Kidney tubule cell (primary cell): ENCODE measurements at regions not wholly inside any gene's neighbourhood (a gene's known extent, or its start where the extent isn't known, plus 50 kb on each side); places are given as distances from the start of the nearest gene placed in this dataset.
"Not testable (repeated sequence)": the region's sequence is repeated elsewhere in the genome, so short reads cannot be mapped to it uniquely, and the experiment has no call there.

Experiments
- DNase-seq: peaks from one replicate; pipeline ENCODE4 v3.0.0-alpha.2; 2018; ENCODE audit warnings: low spot score

DNA sequence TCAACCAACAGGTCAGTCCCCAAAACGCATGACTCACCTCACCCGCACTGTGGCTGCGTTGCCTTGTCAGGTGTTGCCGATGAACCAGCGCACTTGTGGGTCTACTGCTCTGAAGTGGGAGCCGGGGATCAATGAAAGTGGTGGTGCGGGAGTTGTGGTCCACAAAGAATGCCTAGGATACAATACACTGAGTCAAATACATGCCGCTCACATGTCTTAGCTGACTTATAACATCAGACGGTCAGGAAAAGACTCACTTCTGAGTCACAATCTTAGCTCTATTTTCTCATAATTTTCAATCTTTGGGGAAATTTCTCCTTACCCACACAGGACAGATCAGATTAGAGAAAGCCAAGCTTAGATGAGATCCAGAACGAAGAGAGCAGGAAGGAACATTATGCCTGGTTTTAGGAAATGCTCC is 107.1 kb upstream of the STK17B start:
- peak; percentile 72 for DNase-seq

DNA sequence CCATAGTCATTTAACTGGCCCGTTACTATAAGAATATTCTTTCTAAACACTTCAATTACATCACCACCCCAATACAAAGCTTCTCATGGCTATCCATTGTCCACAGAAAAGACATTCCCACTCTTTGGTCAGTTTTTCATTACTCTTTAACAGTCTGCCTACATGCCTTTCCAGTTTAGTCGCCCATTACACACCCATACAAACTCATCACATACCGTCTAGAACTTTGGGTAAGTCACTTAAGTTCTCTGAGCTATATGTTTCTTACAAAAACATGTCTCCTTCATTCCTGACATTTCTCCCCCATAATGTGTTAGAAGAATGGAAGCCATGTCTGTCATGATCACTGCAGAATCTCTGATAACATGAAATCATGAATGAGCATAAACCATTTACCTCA is 108.2 kb upstream of the STK17B start:
- DNase-seq = peak; percentile 89

DNA sequence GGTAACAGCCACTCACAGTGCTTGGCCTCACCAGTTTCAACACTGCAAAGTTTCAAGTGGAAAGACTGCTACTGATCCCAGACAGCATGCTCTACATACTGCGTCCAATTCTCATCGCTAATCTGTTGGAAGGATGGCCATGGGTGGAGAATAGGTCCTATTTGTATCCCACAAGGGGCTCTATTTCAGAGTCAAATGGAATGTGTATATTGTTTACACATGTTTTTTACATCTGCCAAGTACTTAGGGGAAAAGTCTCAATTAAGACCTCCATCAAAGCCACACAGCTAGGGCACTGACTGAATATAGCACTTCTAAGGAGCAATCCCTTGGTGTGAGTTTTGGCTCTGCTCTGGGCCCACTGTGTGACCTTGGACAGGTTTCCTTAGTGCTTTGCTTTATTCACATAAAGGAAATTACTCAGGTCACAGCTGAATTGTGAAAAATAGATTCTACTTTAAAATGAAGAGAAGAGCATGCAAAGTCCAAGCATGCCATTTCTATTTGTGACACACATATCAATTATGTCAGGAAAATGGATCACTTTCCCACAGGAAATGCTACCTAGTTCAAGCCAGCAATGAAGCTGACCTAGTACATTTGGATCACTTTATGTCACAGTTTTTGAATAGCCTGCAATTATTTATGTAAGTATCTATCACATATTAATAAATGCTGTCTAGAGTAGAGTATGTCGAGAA is 112.9 kb upstream of the STK17B start:
- DNase-seq = peak; percentile 36

DNA sequence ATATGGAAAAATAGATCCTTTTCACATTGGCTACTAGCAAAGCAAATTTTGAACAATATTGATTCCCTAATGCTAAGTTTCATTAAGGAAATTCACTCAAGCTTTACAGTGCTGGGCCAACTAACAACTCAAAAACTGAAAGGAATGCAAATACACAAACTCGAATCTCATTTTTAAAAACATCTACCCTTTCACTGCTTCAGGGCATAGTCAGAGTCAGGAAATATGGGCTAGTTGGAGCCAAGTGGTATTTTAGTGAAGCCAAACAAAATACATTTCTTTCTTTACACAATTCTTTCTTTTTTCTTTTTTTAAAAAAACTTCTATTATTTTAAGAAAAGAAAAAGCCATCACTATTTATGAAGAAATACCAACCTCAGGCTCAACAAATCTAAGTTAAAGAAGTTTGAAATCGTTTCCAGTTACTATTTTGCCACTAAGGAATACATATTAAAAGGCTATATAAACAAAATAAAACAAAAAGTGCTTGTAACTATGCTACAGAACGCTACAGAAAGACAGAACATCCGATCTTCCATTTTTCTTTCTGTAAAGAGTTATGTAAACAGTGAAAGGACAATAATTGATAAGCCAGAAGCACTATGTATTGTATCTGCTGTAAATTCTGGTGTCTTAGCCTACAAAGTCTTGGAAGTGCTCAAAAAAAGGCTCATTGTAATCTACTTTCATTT is 113.6 kb upstream of the STK17B start:
- DNase-seq = no peak

DNA sequence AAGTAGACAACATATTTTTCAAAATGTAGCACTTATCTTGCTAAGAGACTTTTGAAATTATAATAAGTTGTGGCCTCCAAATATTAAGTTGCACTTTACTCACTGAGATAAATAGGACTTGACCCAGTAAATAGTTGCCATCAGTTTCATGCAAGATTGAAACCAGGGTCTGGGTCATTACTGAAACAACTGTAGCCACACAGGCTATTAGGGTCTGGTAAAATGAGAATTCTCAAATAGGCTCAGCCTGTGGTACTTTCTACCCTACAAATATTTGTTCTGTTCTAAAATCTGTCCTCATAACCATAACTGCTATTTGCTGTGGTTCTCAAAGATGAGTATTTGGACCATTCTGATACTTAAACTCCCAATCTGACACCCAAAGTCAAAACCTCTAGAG is 115.4 kb upstream of the STK17B start:
- DNase-seq = no peak

DNA sequence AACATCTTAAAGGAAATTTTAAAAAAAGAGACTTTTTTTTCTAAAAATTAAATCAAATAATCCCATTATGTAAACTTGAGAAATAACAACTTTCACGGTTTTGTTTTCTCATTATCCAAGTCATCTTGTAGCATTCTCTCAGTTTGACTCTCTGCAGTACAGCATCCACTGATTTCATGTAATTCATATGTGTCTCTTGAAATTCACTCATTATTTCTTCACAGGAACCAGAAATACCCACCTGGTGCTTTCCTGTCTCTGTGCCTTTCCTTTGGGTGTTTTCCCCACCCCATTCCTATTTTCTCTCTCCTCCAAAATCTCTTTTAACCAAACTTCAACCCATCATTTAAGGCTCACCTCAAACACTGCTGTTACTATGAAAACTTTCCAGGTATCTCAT is 116.1 kb upstream of the STK17B start:
- DNase-seq = no peak

DNA sequence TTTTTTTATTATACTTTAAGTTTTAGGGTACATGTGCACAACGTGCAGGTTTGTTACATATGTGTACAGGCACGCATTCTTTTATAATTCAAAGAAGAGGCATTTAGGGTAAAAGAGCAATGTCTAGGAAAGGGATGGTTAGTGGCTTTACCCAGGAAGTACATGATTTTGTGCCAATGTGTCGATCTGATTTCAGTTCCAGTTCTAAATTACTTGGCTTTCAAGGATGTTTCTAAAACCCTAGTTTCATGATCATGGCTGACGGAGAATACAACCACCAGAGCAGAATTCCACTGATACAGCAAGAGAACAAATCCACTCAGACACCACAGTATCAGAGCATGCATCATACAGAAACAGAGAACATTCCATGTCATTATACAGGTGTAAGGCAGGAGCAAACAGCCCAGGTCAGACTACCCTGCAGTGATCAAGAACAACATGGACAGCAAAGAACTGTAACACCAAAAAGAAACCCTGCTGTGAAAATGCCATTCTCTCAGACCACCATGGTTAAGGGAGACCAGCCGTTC is 116.7 kb upstream of the STK17B start:
- no peak for DNase-seq

DNA sequence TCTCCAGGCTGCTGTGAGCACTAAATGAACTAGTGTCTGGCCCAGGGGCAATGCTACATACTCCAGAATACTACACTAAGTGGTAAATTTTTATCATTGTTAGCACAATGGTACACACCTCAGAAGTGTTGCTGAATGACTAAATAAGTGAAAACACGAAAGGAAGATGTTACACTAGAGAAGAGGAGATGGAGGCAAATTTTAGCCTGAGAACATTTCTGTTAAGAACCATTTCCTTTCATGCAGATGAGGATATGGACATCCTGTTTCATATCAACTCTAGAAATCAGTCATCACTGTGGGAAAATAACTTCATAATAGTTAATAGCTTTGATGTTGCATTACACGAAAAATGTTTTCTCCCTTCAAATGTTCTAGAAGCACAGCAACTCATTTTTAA is 117.6 kb upstream of the STK17B start:
- no peak for DNase-seq

DNA sequence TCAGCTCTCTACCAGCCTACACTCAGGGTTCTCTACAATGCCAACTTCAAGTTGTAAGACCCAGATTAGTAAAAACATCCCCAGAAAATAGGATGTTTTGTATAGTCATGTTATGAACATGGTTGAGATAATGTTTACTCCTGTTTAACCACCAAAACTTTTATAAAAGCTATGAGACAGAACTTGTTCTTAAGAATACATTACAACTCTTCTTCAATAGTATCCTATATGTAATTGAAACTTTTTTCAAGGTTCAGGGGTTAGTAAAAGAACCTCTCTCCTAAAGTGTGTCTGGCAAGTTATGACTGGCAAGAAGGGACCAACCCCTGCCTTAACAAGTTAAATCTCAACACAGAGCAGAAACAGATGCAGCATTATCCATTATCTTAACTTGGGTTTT is 118.8 kb upstream of the STK17B start:
- no peak for DNase-seq

DNA sequence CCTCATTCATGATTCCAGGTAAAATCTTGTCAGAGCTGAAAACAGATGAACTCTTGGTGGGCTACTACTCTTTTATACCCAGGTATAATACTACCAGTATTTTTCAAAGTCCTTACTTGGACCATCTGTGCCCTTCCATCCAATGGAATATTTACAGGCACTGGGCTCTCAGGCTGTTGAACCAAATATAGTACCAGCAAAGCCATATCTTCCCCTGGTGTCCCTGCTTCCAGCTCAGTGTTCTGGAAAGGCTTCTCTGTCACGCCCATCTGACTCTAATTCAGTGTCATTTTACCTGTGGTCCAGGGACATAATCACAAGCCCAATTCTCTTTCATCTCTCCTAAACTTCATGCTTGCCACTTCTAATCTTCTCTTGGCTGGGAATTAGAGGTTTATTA is 119.2 kb upstream of the STK17B start:
- DNase-seq = no peak

DNA sequence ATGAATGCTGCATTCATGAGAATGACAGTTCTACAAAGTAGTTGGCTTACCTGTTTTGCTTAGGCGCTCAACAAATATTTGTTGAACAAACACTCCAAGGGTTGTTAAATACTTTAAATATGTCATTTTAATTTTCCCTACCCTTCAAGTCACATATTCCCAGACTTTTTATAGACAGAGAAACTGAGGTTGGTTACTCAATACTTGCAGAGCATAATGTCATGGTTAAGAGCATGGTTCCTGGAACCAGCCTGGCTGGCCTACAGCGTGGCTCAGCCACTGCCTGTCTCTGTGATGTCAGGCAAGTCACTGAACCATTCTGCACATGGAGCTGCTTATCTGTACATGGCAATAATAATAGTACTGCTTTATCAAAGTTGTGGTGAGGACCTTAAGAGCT is 120.0 kb upstream of the STK17B start:
- peak; percentile 77 for DNase-seq

DNA sequence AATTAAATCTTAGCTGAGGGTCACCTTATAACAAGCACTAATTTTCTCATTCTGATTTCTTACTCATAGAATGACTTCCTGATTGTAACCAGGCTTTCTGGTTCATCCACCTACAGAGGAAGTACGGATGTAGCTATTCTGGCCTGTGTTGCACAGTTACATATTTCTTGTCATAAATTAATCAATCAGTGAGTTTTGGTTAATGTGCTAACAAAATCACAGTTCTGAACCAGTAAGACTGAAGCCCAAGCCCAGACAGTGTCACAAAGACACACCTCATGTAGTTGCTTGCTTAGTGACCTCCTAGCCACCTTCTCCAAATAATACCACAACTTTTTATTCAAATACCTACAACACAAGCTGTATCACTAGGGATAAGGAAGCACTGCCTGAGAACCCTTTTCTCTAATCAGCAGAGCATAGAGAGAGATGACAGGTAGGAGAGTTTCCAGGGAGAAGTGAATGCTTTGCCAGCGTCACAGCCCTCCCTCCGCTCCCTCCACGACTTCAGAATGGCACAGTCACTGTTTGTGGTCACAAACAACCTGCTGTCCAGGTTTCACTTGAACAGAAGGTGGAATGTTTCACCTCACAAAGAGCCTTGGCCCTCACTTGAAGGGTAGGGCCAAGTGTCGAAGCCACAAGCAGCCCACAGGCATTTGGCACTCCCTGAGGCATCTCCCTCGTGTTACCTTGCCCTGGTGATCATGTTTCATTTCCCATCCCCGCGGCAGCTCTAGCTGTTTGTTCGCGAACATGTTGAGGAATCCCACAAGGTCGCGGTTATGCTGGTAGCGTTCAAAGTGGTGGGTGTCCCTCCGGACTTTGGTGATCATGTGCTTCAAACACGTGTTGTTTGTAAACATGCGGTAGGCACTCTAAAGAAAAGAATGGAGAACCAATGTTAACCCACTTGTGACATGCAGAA is 120.8 kb upstream of the STK17B start:
- peak; percentile 99 for DNase-seq

DNA sequence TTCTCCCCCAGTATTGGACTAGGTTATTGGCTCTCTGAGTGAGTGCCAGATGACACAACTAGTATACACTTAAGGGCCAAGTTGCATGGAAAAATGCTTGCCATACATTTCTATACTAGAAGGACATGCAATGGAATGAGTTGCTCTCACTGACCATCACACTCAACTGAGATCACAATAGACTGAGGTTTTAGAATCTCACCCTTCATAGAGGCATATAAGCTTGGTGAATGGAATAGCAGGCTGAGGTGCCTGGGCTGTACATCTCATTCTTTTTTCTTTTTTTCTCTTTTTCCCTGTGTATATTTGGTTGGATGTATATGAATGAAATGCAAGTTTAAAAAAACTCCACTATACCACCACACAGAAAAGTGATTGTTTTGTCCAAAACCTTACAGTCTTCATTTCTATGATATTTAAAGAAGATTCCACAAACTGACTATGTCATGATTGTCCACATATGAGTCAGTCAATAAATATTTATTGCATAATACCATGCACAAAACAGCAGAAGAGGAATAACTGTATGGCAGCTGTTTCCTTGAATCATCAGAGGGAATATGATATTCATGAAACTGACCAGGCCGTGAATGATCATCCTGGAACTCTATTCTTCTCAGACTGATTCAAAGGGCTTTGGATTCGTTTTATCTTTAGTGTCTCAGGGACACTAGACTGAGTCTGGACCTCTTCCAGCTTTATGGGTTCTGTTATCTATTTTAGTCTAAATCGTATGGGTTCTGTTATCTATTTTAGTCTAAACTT is 122.6 kb upstream of the STK17B start:
- DNase-seq = peak; percentile 85

DNA sequence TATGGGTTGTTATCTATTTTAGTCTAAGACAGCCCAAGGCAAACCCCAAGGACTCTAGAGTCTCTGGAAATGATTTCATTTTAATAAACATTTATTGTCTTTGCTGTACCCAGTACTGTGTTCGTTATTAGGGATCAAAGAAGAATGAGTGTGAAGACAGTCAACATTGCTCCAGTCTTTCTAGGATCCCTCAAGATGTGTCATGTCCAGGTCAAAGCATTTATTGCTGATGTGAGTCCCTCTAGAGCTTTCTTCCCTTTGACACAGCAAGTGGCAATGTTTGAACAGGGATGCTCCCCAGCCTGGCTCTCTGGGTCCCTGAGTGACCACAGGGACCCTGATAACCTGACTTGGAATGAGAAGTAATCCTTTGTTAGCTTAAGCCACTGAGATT is 123.1 kb upstream of the STK17B start:
- DNase-seq = peak; percentile 38

DNA sequence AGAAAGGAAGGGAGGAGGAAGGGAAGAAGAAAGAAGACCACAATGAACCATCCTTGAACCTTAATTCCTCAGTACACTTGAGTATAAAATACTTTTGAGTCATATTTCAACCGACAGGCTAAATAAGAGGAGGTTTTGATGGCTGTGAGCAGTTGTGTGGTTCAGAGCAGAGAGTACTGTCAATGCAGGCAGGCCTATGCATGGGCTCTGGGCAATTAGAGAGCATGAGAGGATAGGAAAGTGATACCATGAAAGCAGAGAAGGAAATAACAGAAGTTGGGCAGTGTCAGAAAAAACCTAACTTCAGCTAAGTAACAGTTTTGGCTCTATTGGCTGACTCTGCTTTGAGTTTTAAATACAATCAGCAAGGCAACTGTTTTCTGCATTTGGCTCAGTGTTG is 123.6 kb upstream of the STK17B start:
- no peak for DNase-seq

DNA sequence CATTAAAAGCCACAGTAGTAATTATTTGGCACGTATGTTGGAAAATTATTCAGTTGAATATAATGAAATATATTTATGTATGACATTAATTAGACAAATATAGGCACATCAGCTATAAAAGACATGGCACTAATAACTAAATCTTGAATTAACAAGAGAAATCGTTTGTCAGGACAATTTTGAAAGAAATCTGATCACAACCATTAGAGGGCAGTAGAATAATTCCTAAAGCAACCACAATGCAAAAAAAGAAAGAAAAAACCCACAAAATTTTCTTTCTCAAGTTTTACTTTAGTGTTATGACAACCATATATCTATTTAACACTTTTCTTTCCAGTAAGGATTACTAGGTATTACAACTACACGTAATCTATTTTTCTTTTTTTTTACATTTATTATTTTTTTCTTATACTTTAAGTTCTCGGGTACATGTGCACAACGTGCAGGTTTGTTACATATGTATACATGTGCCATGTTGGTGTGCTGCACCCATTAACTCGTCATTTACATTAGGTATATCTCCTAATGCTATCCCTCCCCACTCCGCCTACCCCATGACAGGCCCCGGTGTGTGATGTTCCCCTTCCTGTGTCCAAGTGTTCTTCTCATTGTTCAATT is 126.8 kb upstream of the STK17B start:
- not testable (repeated sequence) for DNase-seq

DNA sequence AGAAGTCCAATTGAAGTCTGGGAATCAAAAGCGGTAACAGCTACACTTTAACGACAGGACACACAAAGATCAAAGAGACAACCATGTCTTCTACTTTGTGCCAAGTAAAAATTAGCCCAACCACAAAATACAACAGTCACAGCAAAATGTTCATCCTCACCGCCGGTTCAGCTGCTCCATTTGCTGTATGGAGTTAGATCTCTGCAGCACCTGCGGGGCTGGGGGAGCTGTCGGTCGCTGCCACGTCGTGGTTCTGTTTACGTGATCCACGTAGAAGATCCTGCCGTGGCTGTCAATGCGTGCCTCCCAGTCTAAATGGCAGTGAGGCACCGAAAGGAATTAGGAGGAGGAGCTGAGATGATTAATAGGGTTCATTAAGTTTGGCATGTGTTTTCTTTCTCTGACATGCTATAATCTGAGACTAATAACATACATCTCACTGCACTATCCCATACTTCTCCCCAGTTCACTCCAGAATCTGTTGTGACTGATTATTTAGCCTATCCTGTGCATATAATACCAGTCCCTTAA is 136.5 kb upstream of the STK17B start:
- DNase-seq = no peak

DNA sequence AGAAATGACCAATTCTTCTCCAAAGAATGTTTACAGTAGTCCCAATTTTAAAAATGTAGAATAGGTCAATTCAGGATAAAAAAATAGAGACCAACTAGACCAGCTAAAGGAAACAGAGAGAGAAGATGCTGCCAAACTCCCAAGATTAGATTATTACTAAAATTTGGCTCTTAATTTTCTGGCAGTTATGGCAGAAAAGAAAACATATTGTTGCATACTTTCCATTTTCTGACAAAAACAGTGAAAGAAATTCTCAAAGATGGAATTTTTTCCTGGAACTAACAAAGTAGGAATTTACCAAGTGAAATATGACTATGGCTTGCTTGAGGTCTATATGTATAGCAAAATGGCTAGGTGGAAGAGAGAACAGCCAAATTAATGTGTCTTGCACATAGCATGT is 138.3 kb upstream of the STK17B start:
- DNase-seq = no peak

DNA sequence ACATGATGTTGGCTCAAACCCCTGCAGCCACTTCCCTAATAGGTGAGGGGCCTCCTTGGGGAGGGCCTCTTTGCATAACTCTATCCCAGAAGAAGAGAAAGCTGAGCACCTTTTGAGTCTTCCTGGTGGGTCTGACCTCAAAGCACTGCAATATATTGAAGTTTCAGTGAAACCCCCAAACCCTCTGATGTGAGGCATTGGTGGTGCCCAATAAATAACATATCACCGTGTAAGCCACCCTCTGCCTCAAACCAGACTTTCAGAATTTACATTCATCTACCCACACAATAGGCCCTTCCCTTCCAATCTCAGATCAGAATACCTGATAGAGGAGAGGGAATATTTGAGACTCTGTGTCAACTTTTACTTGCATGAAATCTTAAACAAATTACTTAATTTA is 142.8 kb upstream of the STK17B start:
- no peak for DNase-seq

DNA sequence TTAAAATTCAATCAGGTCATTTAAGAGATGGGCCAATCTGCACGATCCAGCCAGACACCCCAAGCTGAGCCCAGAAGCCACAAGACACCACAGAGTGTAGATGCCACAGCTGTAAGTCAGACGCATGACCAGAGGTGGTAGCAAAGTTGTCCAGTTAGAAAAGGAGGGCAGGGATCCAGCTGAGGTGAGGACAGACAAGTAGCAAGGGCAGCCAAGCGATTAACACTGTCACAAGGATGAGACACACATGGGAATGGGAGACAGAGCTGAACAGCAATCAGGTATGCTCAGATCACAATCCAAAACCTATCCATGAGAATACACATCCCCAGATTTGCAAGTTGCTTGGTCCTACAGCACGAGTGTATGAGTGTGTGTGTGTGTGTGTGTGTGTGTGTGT is 143.4 kb upstream of the STK17B start:
- DNase-seq = peak; percentile 95

DNA sequence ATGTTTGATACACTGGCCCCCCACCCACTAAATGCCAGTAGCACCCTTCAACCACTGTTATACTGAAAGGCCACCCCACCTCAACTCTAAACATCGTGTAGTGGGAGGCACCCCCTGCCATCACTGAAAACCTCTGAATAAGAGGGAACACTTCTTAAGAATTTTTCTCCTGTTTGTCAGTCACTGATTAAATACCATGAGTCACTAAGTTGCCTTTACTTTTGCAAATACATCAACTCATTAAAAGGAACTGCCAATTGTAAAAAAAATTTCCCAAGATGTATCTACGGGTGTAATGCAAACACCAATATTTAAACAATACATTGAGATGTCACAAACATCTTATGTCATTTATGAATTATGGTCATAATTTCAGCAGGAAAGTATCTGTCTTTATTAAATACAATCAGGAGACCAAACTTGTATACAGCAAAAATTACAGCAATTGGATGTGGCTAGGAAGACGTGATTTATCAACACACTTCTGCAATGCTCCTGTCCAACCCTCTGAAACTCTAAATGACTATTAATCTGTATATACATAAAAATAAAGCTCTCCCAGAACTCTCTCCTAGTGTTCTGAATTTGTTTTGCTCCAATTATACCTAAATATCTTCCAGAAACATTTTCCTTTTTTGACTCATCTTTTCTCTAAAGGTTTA is 144.1 kb upstream of the STK17B start:
- peak; percentile 70 for DNase-seq
